ENCODE measurements at regions not wholly inside any gene's neighbourhood (a gene's known extent, or its start where the extent isn't known, plus 50 kb on each side); places are given as distances from the start of the nearest gene placed in this dataset.

DNA sequence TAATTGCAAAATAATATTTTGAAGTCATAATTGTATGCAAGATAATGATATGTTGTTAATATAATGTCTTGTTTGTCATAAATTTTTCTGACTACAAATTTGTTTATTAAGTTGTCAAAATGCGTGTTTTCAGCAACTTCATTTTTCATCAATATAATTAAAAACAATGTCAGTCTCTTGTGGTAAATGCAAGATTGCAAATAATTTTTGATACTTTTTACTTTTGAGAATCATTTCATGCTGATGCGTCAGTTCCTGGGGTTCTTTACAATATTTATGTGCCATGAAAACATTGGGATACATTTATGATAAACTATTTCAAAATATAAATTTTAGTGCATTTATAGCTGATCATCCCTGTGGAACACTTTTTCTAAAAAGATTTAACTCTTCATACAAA, 1504.8 kb downstream of the BRD1 start:
- no peak overlapping the region for H3K9ac ChIP-seq (ENCODE audit: low read length)
- H3K36me3 ChIP-seq (ENCODE audit: control insufficient read depth in 1 of 2, insufficient read depth in 2 of 2, low read length in 2 of 2): no peaks in the 10 kb centered on the region
- no peaks in the 10 kb centered on the region for H3K9me2 ChIP-seq (ENCODE audit: insufficient read depth)
- TF ChIP-seq YY1 (IDR thresholded peaks at IDR 0.05; ENCODE audit: extremely low read depth, insufficient replicate concordance, low read depth, low read length) (no peak), ZFX (IDR thresholded peaks at IDR 0.05) (no peak)
- no peak overlapping the region for H3K4me2 ChIP-seq (ENCODE audit: low read length)
- H3K27me3 ChIP-seq (ENCODE audit: insufficient read depth, low read length): 0 out of 2 replicates have a peak, but pooled peaks cover 4% of the 10 kb centered on the region
- no peak overlapping the region for H3K4me3 ChIP-seq (replicated peaks in 1 of 2; ENCODE audit: low read depth in 1 of 2, low read length in 2 of 2)
- no peaks in the 10 kb centered on the region for H3K79me2 ChIP-seq (ENCODE audit: insufficient read depth, low read length)
- no TSS peak for BruUV-seq (replicated peaks)
- RAD21 ChIA-PET (ENCODE audit: low non-redundant PET in 1 of 2, low total read pairs in 2 of 2, uncharacterized antibody in 2 of 2, unreplicated experiment in 2 of 2): no interaction called here
- intact Hi-C loops (cut with micrococcal nuclease): no loop called here
- H2AFZ ChIP-seq (ENCODE audit: low read depth, low read length, poor library complexity, severe bottlenecking): no peak overlapping the region
- H4K20me1 ChIP-seq (ENCODE audit: insufficient read depth): no peaks in the 10 kb centered on the region
- ATAC-seq (no peak), DNase-seq (ENCODE audit: low read depth, low spot score) (no peak)
- H3K4me1 ChIP-seq (ENCODE audit: control insufficient read depth in 1 of 2, insufficient read depth in 2 of 2, low read length in 2 of 2): no peaks in the 10 kb centered on the region
- POLR2A ChIA-PET: no interaction called here
- H3K9me3 ChIP-seq (ENCODE audit: control insufficient read depth in 1 of 2, insufficient read depth in 1 of 2, low read depth in 1 of 2, low read length in 2 of 2): no peaks in the 10 kb centered on the region
- CTCF ChIA-PET: no interaction called here
- H3K27ac ChIP-seq (ENCODE audit: low read depth, low read length): no peak overlapping the region

DNA sequence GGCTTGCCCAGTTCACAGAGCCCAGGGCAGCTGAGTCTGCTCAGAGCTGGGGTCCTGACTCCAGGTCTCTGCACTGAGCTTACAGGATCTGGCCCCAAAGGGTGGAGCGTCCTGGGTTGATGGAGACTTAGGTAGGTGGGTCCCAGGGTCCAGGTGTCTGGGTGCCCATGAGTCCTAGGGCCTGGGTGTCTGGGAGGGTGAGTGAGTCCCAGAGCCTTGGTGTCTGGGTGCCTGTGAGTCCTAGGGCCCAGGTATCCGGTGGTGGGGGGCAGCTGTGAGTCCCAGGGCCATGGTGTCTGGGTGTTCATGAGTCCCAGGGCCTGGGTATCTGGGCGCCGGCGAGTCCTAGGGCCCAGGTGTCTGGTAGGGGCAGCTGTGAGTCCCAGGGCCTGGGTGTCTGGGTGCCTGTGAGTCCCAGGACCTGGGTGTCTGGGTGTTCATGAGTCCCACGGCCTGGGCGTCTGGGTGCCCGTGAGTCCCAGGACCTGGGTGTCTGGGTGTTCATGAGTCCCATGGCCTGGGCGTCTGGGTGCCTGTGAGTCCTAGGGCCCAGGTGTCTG, 1505.6 kb downstream of the BRD1 start:
- no peak overlapping the region for H3K4me2 ChIP-seq (ENCODE audit: low read length)
- TF ChIP-seq SP1 (IDR thresholded peaks at IDR 0.05; ENCODE audit: low read depth) (no peak), SIN3A (IDR thresholded peaks at IDR 0.05; ENCODE audit: low read depth) (no peak), EZH2 (IDR thresholded peaks at IDR 0.05) (no peak), YY1 (IDR thresholded peaks at IDR 0.05; ENCODE audit: extremely low read depth, insufficient replicate concordance, low read depth, low read length) (no peak), TCF7L2 (IDR thresholded peaks at IDR 0.05; ENCODE audit: borderline replicate concordance, extremely low read depth, insufficient read depth, insufficient read length) (no peak), JUND (IDR thresholded peaks at IDR 0.05) (no peak)
- TF ChIP-seq, protein P1, sequence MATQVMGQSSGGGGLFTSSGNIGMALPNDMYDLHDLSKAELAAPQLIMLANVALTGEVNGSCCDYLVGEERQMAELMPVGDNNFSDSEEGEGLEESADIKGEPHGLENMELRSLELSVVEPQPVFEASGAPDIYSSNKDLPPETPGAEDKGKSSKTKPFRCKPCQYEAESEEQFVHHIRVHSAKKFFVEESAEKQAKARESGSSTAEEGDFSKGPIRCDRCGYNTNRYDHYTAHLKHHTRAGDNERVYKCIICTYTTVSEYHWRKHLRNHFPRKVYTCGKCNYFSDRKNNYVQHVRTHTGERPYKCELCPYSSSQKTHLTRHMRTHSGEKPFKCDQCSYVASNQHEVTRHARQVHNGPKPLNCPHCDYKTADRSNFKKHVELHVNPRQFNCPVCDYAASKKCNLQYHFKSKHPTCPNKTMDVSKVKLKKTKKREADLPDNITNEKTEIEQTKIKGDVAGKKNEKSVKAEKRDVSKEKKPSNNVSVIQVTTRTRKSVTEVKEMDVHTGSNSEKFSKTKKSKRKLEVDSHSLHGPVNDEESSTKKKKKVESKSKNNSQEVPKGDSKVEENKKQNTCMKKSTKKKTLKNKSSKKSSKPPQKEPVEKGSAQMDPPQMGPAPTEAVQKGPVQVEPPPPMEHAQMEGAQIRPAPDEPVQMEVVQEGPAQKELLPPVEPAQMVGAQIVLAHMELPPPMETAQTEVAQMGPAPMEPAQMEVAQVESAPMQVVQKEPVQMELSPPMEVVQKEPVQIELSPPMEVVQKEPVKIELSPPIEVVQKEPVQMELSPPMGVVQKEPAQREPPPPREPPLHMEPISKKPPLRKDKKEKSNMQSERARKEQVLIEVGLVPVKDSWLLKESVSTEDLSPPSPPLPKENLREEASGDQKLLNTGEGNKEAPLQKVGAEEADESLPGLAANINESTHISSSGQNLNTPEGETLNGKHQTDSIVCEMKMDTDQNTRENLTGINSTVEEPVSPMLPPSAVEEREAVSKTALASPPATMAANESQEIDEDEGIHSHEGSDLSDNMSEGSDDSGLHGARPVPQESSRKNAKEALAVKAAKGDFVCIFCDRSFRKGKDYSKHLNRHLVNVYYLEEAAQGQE (IDR thresholded peaks at IDR 0.05; ENCODE audit: low read depth): no peak
- BruUV-seq (replicated peaks): no TSS peak
- no peaks in the 10 kb centered on the region for H3K9me2 ChIP-seq (ENCODE audit: insufficient read depth)
- H3K79me2 ChIP-seq (ENCODE audit: insufficient read depth, low read length): no peaks in the 10 kb centered on the region
- intact Hi-C loops (cut with micrococcal nuclease): no loop called here
- H3K27me3 ChIP-seq (ENCODE audit: insufficient read depth, low read length): 0 out of 2 replicates have a peak, but pooled peaks cover 4% of the 10 kb centered on the region
- H3K4me3 ChIP-seq (replicated peaks in 1 of 2; ENCODE audit: low read depth in 1 of 2, low read length in 2 of 2): no peak overlapping the region
- RAD21 ChIA-PET (ENCODE audit: low non-redundant PET in 1 of 2, low total read pairs in 2 of 2, uncharacterized antibody in 2 of 2, unreplicated experiment in 2 of 2): no interaction called here
- CTCF ChIA-PET: no interaction called here
- H3K9me3 ChIP-seq (ENCODE audit: control insufficient read depth in 1 of 2, insufficient read depth in 1 of 2, low read depth in 1 of 2, low read length in 2 of 2): no peaks in the 10 kb centered on the region
- H3K4me1 ChIP-seq (ENCODE audit: control insufficient read depth in 1 of 2, insufficient read depth in 2 of 2, low read length in 2 of 2): no peaks in the 10 kb centered on the region
- POLR2A ChIA-PET: no interaction called here
- no peaks in the 10 kb centered on the region for H3K36me3 ChIP-seq (ENCODE audit: control insufficient read depth in 1 of 2, insufficient read depth in 2 of 2, low read length in 2 of 2)
- no peak overlapping the region for H3K27ac ChIP-seq (ENCODE audit: low read depth, low read length)
- H4K20me1 ChIP-seq (ENCODE audit: insufficient read depth): no peaks in the 10 kb centered on the region
- H2AFZ ChIP-seq (ENCODE audit: low read depth, low read length, poor library complexity, severe bottlenecking): no peak overlapping the region
- no peak for ATAC-seq
- no peak overlapping the region for H3K9ac ChIP-seq (ENCODE audit: low read length)
- DNase-seq (ENCODE audit: low read depth, low spot score): no peak
